ENCODE measurements at regions not wholly inside any gene's neighbourhood (a gene's known extent, or its start where the extent isn't known, plus 50 kb on each side); places are given as distances from the start of the nearest gene placed in this dataset.

DNA sequence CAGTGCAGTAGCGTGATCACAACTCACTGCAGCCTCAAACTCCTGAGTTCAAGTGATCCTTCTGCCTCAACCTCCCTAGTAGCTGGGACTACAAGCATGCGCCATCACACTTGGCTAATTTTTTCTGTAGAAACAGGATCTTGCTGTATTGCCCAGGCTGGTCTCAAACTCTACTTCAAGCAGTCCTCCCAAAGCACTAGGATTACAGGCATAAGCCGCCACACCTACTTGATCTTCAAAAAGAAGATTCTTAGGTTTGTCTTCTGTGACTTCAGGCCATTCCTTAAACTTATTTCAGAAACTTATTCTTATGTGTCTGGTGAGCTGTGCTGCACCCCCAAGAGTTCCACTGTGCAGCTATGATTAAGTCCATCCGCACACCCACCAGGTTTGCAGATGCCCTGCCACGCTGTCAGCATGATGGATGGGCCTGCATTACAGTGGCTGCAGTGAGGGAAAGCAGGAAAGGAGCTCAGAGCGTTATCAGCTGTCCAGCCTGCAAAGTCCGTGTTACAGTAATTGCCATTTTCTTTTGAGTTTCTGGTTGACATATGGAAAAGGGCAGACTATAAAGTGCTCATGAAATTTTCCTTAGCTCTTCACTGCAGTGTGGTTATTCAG is 146.6 kb downstream of the AASDH start:
- Histone ChIP-seq H3K27ac (no peak overlapping the region), H3K4me2 (no peak overlapping the region)
- H3K27ac Mint-ChIP-seq, result no peak overlapping the region

DNA sequence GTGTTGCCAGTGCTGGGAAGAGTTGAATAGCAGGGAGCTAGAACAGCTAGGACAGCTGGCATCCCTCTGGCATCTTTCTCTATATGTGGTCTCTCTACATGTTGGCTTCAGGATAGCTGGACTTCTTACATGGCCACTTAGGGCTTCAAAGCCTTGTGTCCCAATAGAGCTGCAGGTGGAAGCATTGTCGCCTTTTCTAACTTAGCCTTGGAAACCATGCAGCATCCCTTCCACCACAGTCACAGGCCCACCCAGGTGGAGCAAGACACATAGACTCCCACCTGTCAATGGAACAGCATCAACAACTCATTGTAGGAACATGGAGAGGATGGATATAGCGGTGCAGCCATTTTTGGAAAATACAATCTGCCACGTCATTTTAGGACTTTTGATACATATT is 149.0 kb downstream of the AASDH start:
- no peaks in the 10 kb centered on the region for H3K27me3 Mint-ChIP-seq (ENCODE audit: insufficient read depth, low read depth)
- no peaks in the 10 kb centered on the region for H3F3A ChIP-seq (ENCODE audit: low read depth)
- H3K9me3 Mint-ChIP-seq, result no peaks in the 10 kb centered on the region
- no peaks in the 10 kb centered on the region for H3K9me3 ChIP-seq (ENCODE audit: low read depth)
- no peaks in the 10 kb centered on the region for H3K36me3 ChIP-seq
- H4K20me1 ChIP-seq (ENCODE audit: low read depth), result peaks cover 7% of the 10 kb centered on the region
- no peaks in the 10 kb centered on the region for H3K4me1 Mint-ChIP-seq
- DNase-seq (ENCODE audit: low spot score), result no peak
- no peak overlapping the region for H3K4me3 ChIP-seq
- no peak overlapping the region for H3K27ac ChIP-seq
- no peaks in the 10 kb centered on the region for H3K79me2 ChIP-seq (ENCODE audit: low read depth)
- H3K27ac Mint-ChIP-seq, result no peak overlapping the region
- H3K36me3 Mint-ChIP-seq, result no peaks in the 10 kb centered on the region
- H3K27me3 ChIP-seq, result no peaks in the 10 kb centered on the region
- no peak overlapping the region for H3K9ac ChIP-seq
- H3K4me1 ChIP-seq, result no peaks in the 10 kb centered on the region
- H3K4me3 Mint-ChIP-seq, result no peak overlapping the region
- no peak overlapping the region for H3K4me2 ChIP-seq
- no peak overlapping the region for H2AFZ ChIP-seq (replicated peaks)
- TF ChIP-seq CTCF (IDR thresholded peaks at IDR 0.05) (no peak), EZH2 (IDR thresholded peaks at IDR 0.05) (no peak), EZH2phosphoT487 (IDR thresholded peaks at IDR 0.05) (no peak)

More for the DNA sequence above, 146.6 kb downstream of the AASDH start:
- no peaks in the 10 kb centered on the region for H3K79me2 ChIP-seq (ENCODE audit: low read depth)
- H3K4me3 ChIP-seq, result no peak overlapping the region
- H3F3A ChIP-seq (ENCODE audit: low read depth), result no peaks in the 10 kb centered on the region
- H3K36me3 Mint-ChIP-seq, result no peaks in the 10 kb centered on the region
- no peaks in the 10 kb centered on the region for H3K27me3 ChIP-seq
- no peak for TF ChIP-seq EZH2 (IDR thresholded peaks at IDR 0.05)
- no peak for TF ChIP-seq CTCF (IDR thresholded peaks at IDR 0.05)
- no peak for TF ChIP-seq EZH2phosphoT487 (IDR thresholded peaks at IDR 0.05)
- H3K9me3 ChIP-seq (ENCODE audit: low read depth), result no peaks in the 10 kb centered on the region
- no peak overlapping the region for H2AFZ ChIP-seq (replicated peaks)
- H3K4me1 Mint-ChIP-seq, result no peaks in the 10 kb centered on the region
- DNase-seq (ENCODE audit: low spot score), result no peak
- H4K20me1 ChIP-seq (ENCODE audit: low read depth), result peaks cover 7% of the 10 kb centered on the region
- H3K36me3 ChIP-seq, result no peaks in the 10 kb centered on the region
- peaks cover 5% of the 10 kb centered on the region for H3K4me1 ChIP-seq
- no peaks in the 10 kb centered on the region for H3K9me3 Mint-ChIP-seq
- no peak overlapping the region for H3K4me3 Mint-ChIP-seq
- H3K27me3 Mint-ChIP-seq (ENCODE audit: insufficient read depth, low read depth), result no peaks in the 10 kb centered on the region
- no peak overlapping the region for H3K9ac ChIP-seq

DNA sequence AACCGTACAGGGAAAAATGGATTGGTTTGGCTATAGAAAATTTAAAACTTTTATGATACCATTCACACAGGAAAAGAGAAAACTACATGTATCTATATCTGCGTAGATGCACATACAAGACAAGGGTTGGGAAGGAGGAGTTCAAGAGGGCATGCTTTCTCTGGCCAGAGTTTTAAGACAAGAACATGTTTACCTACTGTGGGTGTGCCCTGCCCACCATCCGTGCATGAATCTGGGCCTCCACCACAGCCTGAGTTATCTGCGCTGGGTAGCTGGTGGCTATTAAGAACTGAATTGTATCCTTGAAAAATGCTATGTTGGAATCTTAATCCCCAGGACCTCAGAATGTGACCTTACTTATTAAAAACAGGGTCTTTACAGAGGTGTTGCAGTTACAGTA is 151.6 kb downstream of the AASDH start:
- H3K27ac ChIP-seq, result no peak overlapping the region
- no peak overlapping the region for H3K9ac ChIP-seq
- no peak overlapping the region for H3K4me2 ChIP-seq
- no peaks in the 10 kb centered on the region for H3K4me1 Mint-ChIP-seq
- peaks cover 5% of the 10 kb centered on the region for H3K9me3 ChIP-seq (ENCODE audit: low read depth)
- TF ChIP-seq EZH2phosphoT487 (IDR thresholded peaks at IDR 0.05), result no peak
- no peak for TF ChIP-seq CTCF (IDR thresholded peaks at IDR 0.05)
- no peak for TF ChIP-seq EZH2 (IDR thresholded peaks at IDR 0.05)
- H3K4me1 ChIP-seq, result no peaks in the 10 kb centered on the region
- no peaks in the 10 kb centered on the region for H3K79me2 ChIP-seq (ENCODE audit: low read depth)
- H4K20me1 ChIP-seq (ENCODE audit: low read depth), result peaks cover 7% of the 10 kb centered on the region
- H3K36me3 Mint-ChIP-seq, result peaks cover 9% of the 10 kb centered on the region
- H3F3A ChIP-seq (ENCODE audit: low read depth), result no peaks in the 10 kb centered on the region
- no peaks in the 10 kb centered on the region for H3K27me3 ChIP-seq
- no peak overlapping the region for H3K4me3 Mint-ChIP-seq
- no peaks in the 10 kb centered on the region for H3K36me3 ChIP-seq
- H3K27me3 Mint-ChIP-seq (ENCODE audit: insufficient read depth, low read depth), result no peaks in the 10 kb centered on the region
- no peak overlapping the region for H3K4me3 ChIP-seq
- H3K27ac Mint-ChIP-seq, result no peak overlapping the region
- no peak for DNase-seq (ENCODE audit: low spot score)
- no peaks in the 10 kb centered on the region for H3K9me3 Mint-ChIP-seq
- no peak overlapping the region for H2AFZ ChIP-seq (replicated peaks)
